Esophagus (tissue), 2 donors: ENCODE measurements at regions not wholly inside any gene's neighbourhood (a gene's known extent, or its start where the extent isn't known, plus 50 kb on each side); places are given as distances from the start of the nearest gene placed in this dataset.
"Not testable (repeated sequence)": the region's sequence is repeated elsewhere in the genome, so short reads cannot be mapped to it uniquely, and the experiment has no call there.

Experiments
- H3K27ac ChIP-seq, 2 donors: one replicate each; pipeline ENCODE4 v1.5.1; 2013; ENCODE audit warnings: low read depth in 2 of 2, mild to moderate bottlenecking in 2 of 2, inconsistent platforms in 1 of 2, low read length in 1 of 2, moderate library complexity in 1 of 2
- H3K27me3 ChIP-seq, 2 donors: one replicate each; pipeline ENCODE4 v1.6.1; 2013; ENCODE audit warnings: low read length in 2 of 2, control low read depth in 1 of 2, mild to moderate bottlenecking in 1 of 2; ENCODE audit not compliant: insufficient read depth in 2 of 2, control insufficient read depth in 1 of 2
- H3K36me3 ChIP-seq, 2 donors: one replicate each; pipeline ENCODE4 v1.6.1; 2013; ENCODE audit warnings: low read length in 1 of 2; ENCODE audit not compliant: control insufficient read depth in 2 of 2, insufficient read depth in 2 of 2
- H3K4me1 ChIP-seq, 2 donors: one replicate each; pipeline ENCODE4 v1.6.1; 2013; ENCODE audit warnings: low read length in 1 of 2; ENCODE audit not compliant: control insufficient read depth in 2 of 2, insufficient read depth in 2 of 2
- H3K4me3 ChIP-seq, 2 donors: one replicate each; pipeline ENCODE4 v1.5.1; 2013; ENCODE audit warnings: low read length in 2 of 2, mild to moderate bottlenecking in 2 of 2, low read depth in 1 of 2, moderate library complexity in 1 of 2
- H3K9me3 ChIP-seq, 2 donors: one replicate each; pipeline ENCODE4 v1.6.1; 2013; ENCODE audit warnings: mild to moderate bottlenecking in 2 of 2, low read depth in 1 of 2, low read length in 1 of 2, moderate library complexity in 1 of 2; ENCODE audit not compliant: control insufficient read depth in 2 of 2, insufficient read depth in 1 of 2
- WGBS, 2 donors: extraction: QIAGEN DNeasy Blood & Tissue Kit; methylation state at CpG; one replicate each; pipeline ENCODE4 v1.1.7; 2013; 5-methylcytosine and 5-hydroxymethylcytosine counted together
- donor health status: healthy with polysubstance abuse.
- donor health status: Bipolar disorder and iron deficiency.

DNA sequence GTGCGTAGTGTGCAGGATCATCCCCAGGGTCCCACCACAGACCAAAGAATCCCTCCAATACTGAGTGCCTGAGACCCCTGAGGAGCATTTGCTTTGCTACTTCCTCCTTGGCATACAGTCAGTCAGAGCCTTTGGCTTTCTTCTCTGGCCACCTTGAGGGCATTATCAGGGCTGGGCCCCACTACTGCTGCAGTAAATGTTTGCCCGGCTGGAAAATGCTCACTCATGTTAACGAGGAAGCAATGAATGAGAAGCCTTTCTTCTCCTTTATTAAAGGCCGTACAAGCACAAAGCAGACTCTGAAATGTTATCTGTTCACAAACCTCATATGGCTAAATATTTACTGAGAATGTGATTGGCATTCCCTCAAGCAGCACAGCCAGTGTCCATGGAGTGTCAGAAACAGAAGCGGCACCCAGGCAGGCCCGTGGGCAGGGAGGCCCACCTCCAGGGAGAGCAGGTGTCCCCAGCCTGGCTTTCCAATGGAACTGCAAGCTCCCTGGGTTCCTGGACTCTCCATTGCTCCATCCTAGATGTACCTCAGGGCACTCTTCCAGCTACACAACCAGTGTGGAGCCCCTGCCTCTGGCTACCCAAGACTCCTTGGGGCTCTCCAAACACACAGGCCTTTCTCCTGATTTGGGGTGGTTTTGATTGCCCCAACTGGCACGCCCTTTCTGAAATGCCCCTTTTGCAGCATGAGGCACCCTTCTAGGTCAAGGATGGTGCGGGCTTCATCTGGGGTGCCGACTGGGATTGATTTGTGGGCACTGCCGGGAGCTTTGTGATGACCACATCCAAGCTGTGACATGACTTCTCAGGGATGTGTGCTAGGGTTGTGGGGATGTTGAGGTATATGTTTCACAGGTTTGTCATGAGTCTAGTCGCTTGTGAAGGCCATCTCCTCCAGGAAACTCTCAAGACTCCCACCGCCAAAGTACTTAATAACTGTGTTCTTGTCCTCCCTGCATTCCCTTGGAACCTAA is 195.6 kb downstream of the FAM43A start:
- Histone ChIP-seq H3K27ac (no peak overlapping the region), H3K4me1 (peaks cover 4 to 7% of the 10 kb centered on the region in 2 donors), H3K9me3 (peaks cover 0 to 6% of the 10 kb centered on the region in 2 donors), H3K27me3 (no peaks in the 10 kb centered on the region), H3K36me3 (no peaks in the 10 kb centered on the region), H3K4me3 (no peak overlapping the region)
- WGBS, 2 donors: 72 to 78% methylated on average over 12 of the region's 12 CpGs

DNA sequence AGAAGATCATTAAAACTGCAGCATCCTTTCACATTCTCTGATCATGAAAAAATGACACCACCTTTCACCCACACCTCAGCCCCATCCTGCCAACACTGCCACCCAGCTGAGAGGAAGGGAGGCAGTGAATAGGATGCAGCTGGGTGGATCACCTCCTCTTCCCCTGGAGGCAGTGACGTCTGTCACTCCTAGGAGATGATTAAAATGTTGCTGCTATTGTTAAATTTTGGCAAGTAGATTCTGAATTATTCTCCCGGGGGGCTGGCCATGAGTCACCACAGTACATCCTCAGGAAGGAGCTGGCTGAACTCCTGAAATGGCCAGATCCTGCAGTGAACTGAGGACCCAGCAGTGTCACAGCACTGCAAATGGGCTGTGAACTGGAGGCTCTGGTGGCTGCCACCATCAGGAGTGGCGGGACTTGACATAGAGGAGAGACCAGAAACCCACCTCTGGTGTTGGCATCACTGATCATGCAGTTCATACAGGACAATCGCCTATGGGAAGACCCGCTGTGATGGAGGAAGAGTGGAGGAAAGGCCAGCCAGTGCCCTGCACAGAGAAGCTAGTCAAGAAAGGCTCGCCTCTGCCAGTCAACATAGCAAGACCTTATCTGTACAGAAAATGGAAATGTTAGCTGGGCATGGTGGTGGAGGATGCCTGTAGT is 199.1 kb downstream of the FAM43A start:
- Histone ChIP-seq H3K27me3 (no peaks in the 10 kb centered on the region), H3K4me3 (no peak overlapping the region), H3K36me3 (no peaks in the 10 kb centered on the region), H3K4me1 (peaks cover 4 to 7% of the 10 kb centered on the region in 2 donors), H3K9me3 (peaks cover 0 to 8% of the 10 kb centered on the region in 2 donors), H3K27ac (no peak overlapping the region)
- WGBS, 2 donors: 77 to 78% methylated on average over 6 of the region's 6 CpGs

DNA sequence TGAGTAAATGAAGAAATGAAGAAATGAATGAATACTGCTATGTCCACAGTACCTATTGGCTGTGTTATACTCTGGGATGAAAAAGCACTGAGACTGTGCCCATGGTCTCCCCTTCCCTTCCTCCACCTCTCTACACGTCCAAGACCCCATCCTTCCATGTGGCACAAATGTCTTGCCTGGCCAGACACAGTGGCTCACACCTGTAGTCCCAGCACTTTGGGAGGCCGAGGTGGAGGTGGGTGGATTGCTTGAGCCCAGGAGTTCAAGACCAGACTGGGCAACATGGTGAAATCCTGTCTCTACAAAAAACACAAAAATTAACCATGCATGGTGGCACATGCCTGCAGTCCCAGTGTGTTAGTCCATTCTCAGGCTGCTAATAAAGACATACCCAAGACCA is 200.1 kb downstream of the FAM43A start:
- H3K27ac ChIP-seq: no peak overlapping the region
- no peaks in the 10 kb centered on the region for H3K36me3 ChIP-seq
- no peaks in the 10 kb centered on the region for H3K27me3 ChIP-seq
- 88 to 92% methylated on average over 2 of the region's 2 CpGs for WGBS, 2 donors
- H3K9me3 ChIP-seq: peaks cover 0 to 8% of the 10 kb centered on the region in 2 donors
- peaks cover 0 to 2% of the 10 kb centered on the region in 2 donors for H3K4me1 ChIP-seq
- H3K4me3 ChIP-seq: no peak overlapping the region

DNA sequence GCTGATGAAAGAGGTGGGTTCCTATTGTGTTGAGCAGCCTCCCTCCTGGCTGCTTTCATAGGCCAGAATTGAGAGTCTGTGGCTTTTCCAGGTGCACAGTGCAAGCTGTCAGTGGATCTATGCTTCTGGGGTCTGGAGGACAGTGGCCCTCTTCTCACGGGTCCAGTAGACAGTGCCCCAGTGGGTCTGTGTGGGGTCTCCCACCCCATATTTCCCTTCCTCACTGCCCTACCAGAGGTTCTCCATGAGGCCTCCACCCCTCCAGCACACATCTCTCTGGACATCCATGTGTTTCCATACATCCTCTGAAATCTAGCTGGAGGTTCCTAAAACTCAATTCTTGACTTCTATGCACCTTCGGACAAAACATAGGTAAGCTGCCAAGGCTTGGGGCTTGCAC is 201.2 kb downstream of the FAM43A start:
- no peak overlapping the region for H3K27ac ChIP-seq
- no peak overlapping the region for H3K4me3 ChIP-seq
- 96 to 100% methylated on average over 2 of the region's 2 CpGs for whole genome bisulfite sequencing, 2 donors
- no peaks in the 10 kb centered on the region for H3K36me3 ChIP-seq
- H3K9me3 ChIP-seq: peaks cover 0 to 8% of the 10 kb centered on the region in 2 donors
- no peaks in the 10 kb centered on the region for H3K4me1 ChIP-seq
- no peaks in the 10 kb centered on the region for H3K27me3 ChIP-seq

DNA sequence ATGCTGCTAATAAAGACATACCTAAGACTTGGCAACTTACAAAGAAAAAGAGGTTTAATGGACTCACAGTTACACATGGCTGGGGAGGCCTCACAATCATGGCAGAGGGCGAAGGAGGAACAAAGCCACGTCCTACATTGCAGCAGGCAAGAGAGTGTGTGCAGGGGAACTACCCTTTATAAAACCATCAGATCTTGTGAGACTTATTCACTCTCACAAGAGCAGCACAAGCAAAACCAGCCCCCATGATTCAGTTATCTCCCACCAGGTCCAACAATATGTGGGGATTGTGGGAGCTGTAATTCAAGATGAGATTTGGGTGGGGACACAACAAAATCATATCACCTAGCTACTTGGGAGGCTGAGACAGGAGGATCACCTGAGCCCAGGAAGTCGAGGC is 202.4 kb downstream of the FAM43A start:
- H3K27ac ChIP-seq, H3K4me1 ChIP-seq, H3K4me3 ChIP-seq, H3K36me3 ChIP-seq, H3K9me3 ChIP-seq, H3K27me3 ChIP-seq: not testable (repeated sequence)
- 69 to 91% methylated on average over 3 of the region's 3 CpGs for WGBS, 2 donors

DNA sequence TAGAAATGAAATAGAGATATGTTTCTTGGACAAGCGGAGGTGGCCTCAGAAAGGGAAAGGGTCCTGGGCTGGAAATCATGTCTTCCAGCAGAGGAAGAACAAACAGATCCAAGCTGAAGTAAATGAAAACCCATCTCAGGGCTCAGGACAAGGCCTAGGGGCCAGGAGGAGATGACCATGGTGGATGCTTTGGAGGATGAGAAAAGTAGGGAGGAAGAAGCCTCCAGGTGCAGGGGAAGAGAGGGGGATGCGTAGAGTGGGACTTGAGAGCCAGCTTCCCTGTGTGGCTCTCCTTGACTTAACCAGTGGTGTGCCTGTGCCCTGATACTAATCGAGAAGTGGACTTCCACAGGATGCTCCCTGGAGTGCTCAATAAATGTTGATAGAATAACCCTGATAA is 203.2 kb downstream of the FAM43A start:
- no peaks in the 10 kb centered on the region for H3K4me1 ChIP-seq
- peaks cover 0 to 4% of the 10 kb centered on the region in 2 donors for H3K9me3 ChIP-seq
- H3K4me3 ChIP-seq: no peak overlapping the region
- no peaks in the 10 kb centered on the region for H3K36me3 ChIP-seq
- no peak overlapping the region for H3K27ac ChIP-seq
- no peaks in the 10 kb centered on the region for H3K27me3 ChIP-seq
- 90 to 95% methylated on average over 3 of the region's 3 CpGs for WGBS, 2 donors

DNA sequence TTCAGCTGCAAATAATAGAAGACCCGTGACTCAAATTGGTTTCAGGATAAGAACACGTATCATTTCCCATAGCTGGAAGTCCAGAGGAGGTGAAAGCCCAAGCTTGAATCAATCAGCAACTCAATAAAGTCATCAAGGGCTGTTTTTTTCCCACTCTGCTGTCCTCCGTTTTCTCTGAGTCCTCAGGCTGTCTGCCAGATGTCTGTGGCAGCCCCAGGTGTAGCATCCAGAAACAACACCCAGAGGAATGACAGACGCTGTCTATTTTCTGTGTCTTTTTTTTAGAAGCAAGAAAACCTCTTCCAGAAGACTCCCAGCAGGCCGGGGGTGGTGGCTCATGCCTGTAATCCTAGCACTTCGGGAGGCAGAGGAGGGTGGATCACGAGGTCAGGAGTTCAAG is 204.4 kb downstream of the FAM43A start:
- H3K27ac ChIP-seq: no peak overlapping the region
- no peaks in the 10 kb centered on the region for H3K4me1 ChIP-seq
- 61 to 63% methylated on average over 7 of the region's 7 CpGs for WGBS, 2 donors
- peaks cover 0 to 2% of the 10 kb centered on the region in 2 donors for H3K9me3 ChIP-seq
- no peaks in the 10 kb centered on the region for H3K27me3 ChIP-seq
- no peaks in the 10 kb centered on the region for H3K36me3 ChIP-seq
- no peak overlapping the region for H3K4me3 ChIP-seq

DNA sequence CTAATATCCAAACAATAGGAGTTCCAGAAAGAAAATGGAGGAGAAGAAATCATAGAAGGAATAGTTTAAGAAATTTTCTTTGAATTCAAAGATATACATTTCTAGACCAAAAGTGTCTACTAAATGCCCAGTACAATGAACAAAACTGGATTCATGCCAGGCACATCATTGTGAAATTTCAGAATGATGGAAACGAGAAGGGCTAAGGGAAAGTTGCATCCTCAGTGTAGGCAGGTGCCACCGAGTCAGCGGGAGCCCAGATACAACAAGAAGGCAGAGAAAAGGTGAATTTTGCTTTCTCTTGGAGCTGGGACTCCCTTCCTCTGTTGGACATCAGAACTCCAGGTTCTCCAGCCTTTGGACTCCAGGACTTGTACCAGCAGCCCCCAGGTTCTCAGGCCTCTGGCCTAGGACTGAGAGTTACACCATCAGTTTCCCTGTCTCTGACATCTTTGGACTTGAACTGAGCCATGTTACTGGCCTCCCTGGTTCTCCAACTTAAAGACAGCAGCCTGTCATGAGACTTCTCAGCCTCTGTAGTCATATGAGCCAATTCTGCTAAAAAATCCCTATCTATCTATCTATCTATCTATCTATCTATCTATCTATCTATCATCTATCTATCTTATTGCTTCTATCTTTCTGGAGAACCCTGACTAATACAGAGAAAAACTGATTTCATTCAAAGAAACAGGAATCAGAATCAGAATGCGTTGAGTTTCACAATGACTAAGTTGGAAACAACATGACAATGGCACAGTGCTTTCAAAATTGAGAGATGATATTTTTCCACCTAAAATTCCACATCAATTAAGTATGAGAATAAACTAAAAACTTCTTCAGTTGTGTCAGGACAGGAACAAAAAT is 207.7 kb downstream of the FAM43A start:
- WGBS, 2 donors: 68 to 78% methylated on average over 4 of the region's 4 CpGs
- no peak overlapping the region for H3K4me3 ChIP-seq
- H3K4me1 ChIP-seq: no peaks in the 10 kb centered on the region

DNA sequence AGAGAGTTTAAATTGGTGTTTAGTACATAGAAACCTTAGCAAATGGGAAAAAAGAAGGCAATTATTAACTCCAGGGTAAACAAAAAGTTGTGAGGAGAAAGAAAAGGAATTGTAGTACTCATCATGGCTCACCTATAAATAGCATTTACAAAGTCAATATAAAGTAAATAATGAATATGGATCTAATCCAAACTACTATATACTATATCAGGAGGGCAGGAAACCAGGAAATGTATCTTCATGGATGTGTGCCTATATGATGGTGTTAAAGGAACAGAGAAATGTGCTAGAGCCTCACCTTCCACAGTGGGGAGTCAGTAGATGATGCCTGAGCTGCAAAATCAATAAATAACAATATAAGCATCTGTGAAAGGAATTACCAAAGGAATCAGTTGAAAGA is 208.9 kb downstream of the FAM43A start:
- no peak overlapping the region for H3K27ac ChIP-seq
- no peaks in the 10 kb centered on the region for H3K36me3 ChIP-seq
- no peaks in the 10 kb centered on the region for H3K4me1 ChIP-seq
- no peaks in the 10 kb centered on the region for H3K9me3 ChIP-seq
- H3K4me3 ChIP-seq: no peak overlapping the region
- H3K27me3 ChIP-seq: no peaks in the 10 kb centered on the region

More for the DNA sequence above, 207.7 kb downstream of the FAM43A start:
- no peak overlapping the region for H3K27ac ChIP-seq
- H3K9me3 ChIP-seq: no peaks in the 10 kb centered on the region
- H3K27me3 ChIP-seq: no peaks in the 10 kb centered on the region
- no peaks in the 10 kb centered on the region for H3K36me3 ChIP-seq
